IMR-90 (cell line): ENCODE measurements at regions not wholly inside any gene's neighbourhood (a gene's known extent, or its start where the extent isn't known, plus 50 kb on each side); places are given as distances from the start of the nearest gene placed in this dataset.

Source experiments
- CEBPB ChIP-seq: IDR thresholded peaks from 2 replicates; pipeline ENCODE4 v1.6.1; 2012; ENCODE audit warnings: low read depth, low read length, improper control_type of control experiment
- CTCF ChIP-seq: conservative IDR thresholded peaks from 2 replicates; pipeline ENCODE4 v1.5.1; 2012; ENCODE audit warnings: mild to moderate bottlenecking, low read depth, low read length, improper control_type of control experiment
- FOS ChIP-seq: fragments of 150-350 bp; IDR thresholded peaks from 2 replicates; pipeline ENCODE4 v1.6.1; 2016; ENCODE audit warnings: low read depth, low read length
- MAFK ChIP-seq: IDR thresholded peaks from 2 replicates; pipeline ENCODE4 v1.6.1; 2012; ENCODE audit warnings: low read depth, low read length, improper control_type of control experiment
- MAZ ChIP-seq: IDR thresholded peaks from 2 replicates; pipeline ENCODE4 v1.6.1; 2012; ENCODE audit warnings: low read depth, mild to moderate bottlenecking, low read length, improper control_type of control experiment, moderate library complexity, borderline replicate concordance
- MXI1 ChIP-seq: IDR thresholded peaks from 2 replicates; pipeline ENCODE4 v1.6.1; 2012; ENCODE audit warnings: low read depth, mild to moderate bottlenecking, low read length, moderate library complexity, borderline replicate concordance
- NFE2L2 ChIP-seq: fragments of 150-350 bp; IDR thresholded peaks from 2 replicates; pipeline ENCODE4 v1.6.1; 2016; ENCODE audit warnings: low read depth, mild to moderate bottlenecking, low read length
- POLR2A ChIP-seq: IDR thresholded peaks from 2 replicates; pipeline ENCODE4 v1.6.1; 2012; ENCODE audit warnings: mild to moderate bottlenecking, low read depth, low read length
- RAD21 ChIP-seq: IDR thresholded peaks from 2 replicates; pipeline ENCODE4 v1.6.1; 2012; ENCODE audit warnings: low read length, improper control_type of control experiment
- RFX5 ChIP-seq: IDR thresholded peaks from 2 replicates; pipeline ENCODE4 v1.8.0; 2012; ENCODE audit warnings: low read depth, mild to moderate bottlenecking, low read length, moderate library complexity
- SMC3 ChIP-seq: fragments of 150-350 bp; IDR thresholded peaks from 2 replicates; pipeline ENCODE4 v1.6.1; 2016; ENCODE audit warnings: low read depth, mild to moderate bottlenecking, antibody characterized with exemption, low read length, moderate library complexity
- USF2 ChIP-seq: fragments of 150-350 bp; IDR thresholded peaks from 2 replicates; pipeline ENCODE4 v1.6.1; 2017; ENCODE audit warnings: mild to moderate bottlenecking, antibody characterized with exemption, low read length, low read depth

- TF ChIP-seq POLR2A (no peak), RAD21 (no peak), FOS (no peak), CTCF (no peak), MAZ (no peak), RFX5 (no peak), USF2 (no peak), CEBPB (no peak), MXI1 (no peak), SMC3 (no peak), MAFK (no peak), NFE2L2 (no peak)
Measured at GRCh38 chrX:79466636-79467035, 99.5 kb upstream of the ITM2A start.
